GM12878 (cell line): ENCODE measurements at regions not wholly inside any gene's neighbourhood (a gene's known extent, or its start where the extent isn't known, plus 50 kb on each side); places are given as distances from the start of the nearest gene placed in this dataset.
"Not testable (repeated sequence)": the region's sequence is repeated elsewhere in the genome, so short reads cannot be mapped to it uniquely, and the experiment has no call there.

ENCODE experiments used
- ATAC-seq: fragments of 200-7000 bp; cut with Tn5 transposase; 3 replicates; pipeline ENCODE4 v1.9.1; 2020; ENCODE audit warnings: mild to moderate bottlenecking, moderate library complexity
- BruUV-seq: library from RNA; stranded (reverse); fragments of 400-500 nt; replicated peaks from 2 replicates; lab custom pipeline; 2021; lab: Mats Ljungman, UMichigan
- CTCF ChIA-PET: fragments of 300-600 bp; sonication (Branson Sonifier 250); formaldehyde crosslinking; extraction: SDS; loops from one replicate; lab custom pipeline; 2021; ENCODE audit warnings: inconsistent platforms; lab: Yijun Ruan, JAX
- POLR2A ChIA-PET: fragments of 350-600 bp; formaldehyde crosslinking; extraction: SDS; loops from one replicate; lab custom pipeline; 2021; ENCODE audit warnings: inconsistent platforms; lab: Charles Lee
- RAD21 ChIA-PET: fragments of 300-600 bp; sonication (Branson Sonifier 250); formaldehyde crosslinking; loops from one replicate; lab custom pipeline; 2023; ENCODE audit warnings: antibody characterized with exemption; ENCODE audit not compliant: unreplicated experiment; lab: Charles Lee
- SMC1A ChIA-PET: fragments of 300-600 bp; sonication (Branson Sonifier 250); formaldehyde crosslinking; loops from one replicate; lab custom pipeline; 2023; ENCODE audit not compliant: unreplicated experiment, uncharacterized antibody; lab: Charles Lee
- DNase-seq: peaks from one replicate; pipeline ENCODE4 v3.0.0-alpha.2; 2011; ENCODE audit warnings: low read depth, low spot score
- FAIRE-seq: peaks from 3 replicates; lab custom pipeline; 2011; peaks lifted over from hg19 to GRCh38; lab: Jason Lieb, UNC
- H2AFZ ChIP-seq: 2 replicates; pipeline ENCODE4 v1.6.0; 2011; ENCODE audit warnings: low read depth, low read length, control low read depth; ENCODE audit not compliant: control insufficient read depth
- H3K27ac ChIP-seq: 2 replicates; pipeline ENCODE4 v1.5.1; 2011; ENCODE audit warnings: control low read depth; ENCODE audit not compliant: control insufficient read depth, insufficient read depth
- H3K27me3 ChIP-seq, 2 experiments: replicated peaks in 1 of 2; 2 replicates each; pipeline versions ENCODE4 v1.6.0 to v1.6.1; 2011; ENCODE audit warnings: low read length in 1 of 2; ENCODE audit not compliant: control insufficient read depth in 2 of 2, insufficient read depth in 2 of 2
- H3K36me3 ChIP-seq, 2 experiments: 2 replicates each; pipeline ENCODE4 v1.5.1; 2011; ENCODE audit warnings: low read length in 1 of 2; ENCODE audit not compliant: control insufficient read depth in 2 of 2, insufficient read depth in 2 of 2
- H3K4me1 ChIP-seq: 2 replicates; pipeline ENCODE4 v1.6.1; 2011; ENCODE audit warnings: mild to moderate bottlenecking, low read length, moderate library complexity, mixed read lengths; ENCODE audit not compliant: control insufficient read depth, insufficient read depth
- H3K4me2 ChIP-seq: 2 replicates; pipeline ENCODE4 v1.6.0; 2011; ENCODE audit warnings: control low read depth; ENCODE audit not compliant: control insufficient read depth, insufficient read depth
- H3K4me3 ChIP-seq: fragments of 200-600 bp; sonication (generic); 2 replicates; pipeline ENCODE4 v1.5.1; 2016
- H3K79me2 ChIP-seq: 2 replicates; pipeline ENCODE4 v1.6.0; 2011; ENCODE audit warnings: low read length; ENCODE audit not compliant: control insufficient read depth, insufficient read depth
- H3K9ac ChIP-seq: 2 replicates; pipeline ENCODE4 v1.8.0; 2011; ENCODE audit warnings: low read length, control low read depth, mixed read lengths; ENCODE audit not compliant: control insufficient read depth, insufficient read depth
- H3K9me3 ChIP-seq: replicated peaks from 3 replicates; pipeline ENCODE4 v1.5.1; 2011; ENCODE audit warnings: mild to moderate bottlenecking, low read length; ENCODE audit not compliant: control insufficient read depth, insufficient read depth
- H4K20me1 ChIP-seq: 2 replicates; pipeline ENCODE4 v1.6.0; 2011; ENCODE audit not compliant: control insufficient read depth, insufficient read depth
- WGBS: methylation state at CpG from one replicate; pipeline ENCODE4 v1.1.6; 2016; ENCODE audit warnings: low lambda C conversion rate; ENCODE audit not compliant: insufficient replicate concordance, insufficient coverage; ENCODE audit errors: missing lambda C conversion rate; 5-methylcytosine and 5-hydroxymethylcytosine counted together
- in situ Hi-C: fragments of 300-500 bp; cut with MboI; formaldehyde crosslinking; loops from 9 replicates; pipeline ENCODE4 v1.14.3; 2018; ENCODE audit warnings: mixed read lengths
- intact Hi-C: fragments of 100-400 bp; cut with micrococcal nuclease; formaldehyde crosslinking; loops from one replicate; pipeline ENCODE4 v1.14.2; 2022; ENCODE audit not compliant: unreplicated experiment

DNA sequence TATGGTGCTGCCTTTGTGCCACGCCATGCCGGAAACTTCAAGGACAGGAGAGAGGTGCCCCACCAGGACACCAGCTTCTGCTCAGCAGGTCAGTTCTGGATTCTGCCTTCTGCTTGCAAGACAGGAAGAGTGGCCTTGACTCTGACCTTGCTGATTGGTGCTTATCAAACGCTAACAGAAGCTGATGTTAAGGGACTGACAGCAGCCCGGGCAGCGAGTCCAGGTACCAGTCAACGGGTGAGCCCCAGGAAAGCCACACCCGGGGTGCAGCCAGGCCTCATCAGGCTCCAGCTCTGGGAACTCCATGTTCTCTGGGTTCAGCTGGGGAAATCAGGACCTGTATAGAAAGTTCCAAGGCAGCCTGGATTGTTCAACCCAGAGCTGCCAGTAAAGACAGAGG lies 116.8 kb upstream of the MTLN start:
- H3K4me3 ChIP-seq, SMC1A ChIA-PET, H4K20me1 ChIP-seq, H3K79me2 ChIP-seq, H2AFZ ChIP-seq, FAIRE-seq, H3K9me3 ChIP-seq, H3K36me3 ChIP-seq, CTCF ChIA-PET, ATAC-seq, DNase-seq, H3K9ac ChIP-seq, in situ Hi-C loops, RAD21 ChIA-PET, H3K27me3 ChIP-seq, H3K4me2 ChIP-seq, intact Hi-C loops, BruUV-seq, H3K4me1 ChIP-seq, POLR2A ChIA-PET, H3K27ac ChIP-seq: not testable (repeated sequence)
- WGBS: 21% methylated on average over 4 of the region's 7 CpGs

DNA sequence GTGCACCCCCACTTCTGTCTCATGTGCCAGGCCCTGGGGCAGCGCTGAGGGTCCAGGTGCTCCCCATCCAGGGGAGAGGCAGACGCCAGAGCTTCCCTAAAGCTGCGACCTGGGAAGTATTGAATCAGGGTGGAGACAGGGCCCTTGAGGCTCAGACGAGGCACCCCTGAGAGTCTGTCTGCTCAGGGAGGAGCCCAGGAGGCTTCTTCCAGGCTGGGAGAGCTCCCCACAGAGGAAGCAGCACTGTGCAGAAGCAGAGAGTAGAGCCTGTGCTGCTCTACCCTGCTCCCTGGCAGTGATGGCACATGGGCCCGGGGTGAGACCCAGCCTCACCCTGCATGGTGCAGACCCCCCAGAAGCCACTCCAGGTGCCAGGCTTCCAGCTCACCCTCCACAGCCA lies 116.3 kb upstream of the MTLN start:
- intact Hi-C loops, POLR2A ChIA-PET, in situ Hi-C loops, ATAC-seq, H3K36me3 ChIP-seq, H3K79me2 ChIP-seq, H3K9ac ChIP-seq, RAD21 ChIA-PET, H3K27ac ChIP-seq, FAIRE-seq, BruUV-seq, H3K4me2 ChIP-seq, H4K20me1 ChIP-seq, H3K9me3 ChIP-seq, DNase-seq, H2AFZ ChIP-seq, SMC1A ChIA-PET, H3K4me3 ChIP-seq, H3K27me3 ChIP-seq, H3K4me1 ChIP-seq, CTCF ChIA-PET: not testable (repeated sequence)
- WGBS: 26% methylated on average over 5 of the region's 5 CpGs

DNA sequence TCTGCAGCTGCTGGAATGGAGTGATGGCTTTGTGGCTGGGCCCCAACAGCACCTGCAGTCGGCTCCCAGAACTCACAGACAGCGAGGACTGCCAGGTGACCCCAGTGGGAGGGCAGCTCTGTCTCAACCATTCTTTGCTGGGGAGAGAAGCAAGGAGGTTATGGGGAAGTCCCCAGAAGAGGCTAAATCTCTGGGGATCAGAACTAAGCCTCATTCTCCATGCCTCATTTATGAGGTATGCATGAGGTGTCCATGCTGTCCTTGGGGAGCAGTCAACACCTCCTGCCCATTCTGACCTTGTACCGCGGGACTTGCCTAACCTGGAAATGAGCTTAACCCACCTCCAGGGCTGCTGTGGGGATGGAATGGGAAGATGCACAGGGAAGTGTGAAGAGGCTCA lies 111.5 kb upstream of the MTLN start:
- H3K4me2 ChIP-seq, POLR2A ChIA-PET, H3K27me3 ChIP-seq, intact Hi-C loops, H4K20me1 ChIP-seq, DNase-seq, H3K79me2 ChIP-seq, FAIRE-seq, CTCF ChIA-PET, H3K9me3 ChIP-seq, H3K27ac ChIP-seq, RAD21 ChIA-PET, H3K4me1 ChIP-seq, BruUV-seq, H3K36me3 ChIP-seq, H3K9ac ChIP-seq, in situ Hi-C loops, SMC1A ChIA-PET, H2AFZ ChIP-seq, H3K4me3 ChIP-seq: not testable (repeated sequence)
- ATAC-seq: peak; percentile 29; the same call in 1 of the 3 replicates
- no CpG with 5 or more reads among the region's 4 CpGs for WGBS

DNA sequence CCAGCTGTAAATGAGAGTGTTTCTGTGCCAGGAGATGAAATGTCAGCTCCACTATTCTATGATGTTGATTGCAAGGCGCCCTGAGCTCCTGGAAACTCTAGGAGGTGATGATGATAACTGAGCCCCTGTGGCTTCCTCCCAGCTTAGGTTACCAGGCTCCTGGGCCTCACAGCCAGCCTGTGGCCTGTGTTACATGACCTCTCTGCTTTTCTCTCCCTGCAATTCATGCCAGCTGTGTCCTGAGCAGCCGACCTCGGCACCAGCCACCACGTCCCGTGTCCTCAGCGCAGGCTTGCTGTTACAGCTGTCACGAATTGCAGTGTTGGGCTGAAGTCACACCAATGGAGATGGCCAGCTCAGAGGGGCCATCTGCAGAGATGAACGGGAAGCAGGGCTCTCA lies 110.2 kb upstream of the MTLN start:
- H3K79me2 ChIP-seq, H3K27ac ChIP-seq, CTCF ChIA-PET, H3K27me3 ChIP-seq, intact Hi-C loops, H3K9ac ChIP-seq, RAD21 ChIA-PET, H3K4me3 ChIP-seq, POLR2A ChIA-PET, in situ Hi-C loops, H3K4me2 ChIP-seq, H3K36me3 ChIP-seq, BruUV-seq, SMC1A ChIA-PET, DNase-seq, H3K9me3 ChIP-seq, ATAC-seq, H4K20me1 ChIP-seq, H2AFZ ChIP-seq, FAIRE-seq, H3K4me1 ChIP-seq: not testable (repeated sequence)
- no CpG with 5 or more reads among the region's 8 CpGs for WGBS
